ENCODE measurements at regions not wholly inside any gene's neighbourhood (a gene's known extent, or its start where the extent isn't known, plus 50 kb on each side); places are given as distances from the start of the nearest gene placed in this dataset.

GRCh38 chr12:92080911-92081285, 64.7 kb downstream of the BTG1 start:
- H3K27me3 ChIP-seq = no peaks in the 10 kb centered on the region
- WGBS, 4 donors = 88 to 93% (median 89%) methylated on average over 3 of the region's 3 CpGs
- H3K4me3 ChIP-seq = no peak overlapping the region
- no peak for ATAC-seq
- H3K4me1 ChIP-seq = peaks cover 0 to 44% (median 13%) of the 10 kb centered on the region in 12 donors
- H3K9me3 ChIP-seq = no peaks in the 10 kb centered on the region
- no peaks in the 10 kb centered on the region for H3K36me3 ChIP-seq
- DNase-seq = no peak
- H3K27ac ChIP-seq = no peak overlapping the region
- TF ChIP-seq CTCF (IDR thresholded peaks at IDR 0.05) (no peak), POLR2A (IDR thresholded peaks at IDR 0.05) (no peak)
- intact Hi-C loops (cut with DNase I) = loop anchor here in 1 of 10 donors (5.0 kb wide), 1 partner anchor 51 kb away; no protein-coding TSS in a partner anchor

- H3K9me3 ChIP-seq = no peaks in the 10 kb centered on the region
- H3K4me3 ChIP-seq = no peak overlapping the region
- ATAC-seq (no peak), DNase-seq (no peak)
- H3K36me3 ChIP-seq = no peaks in the 10 kb centered on the region
- intact Hi-C loops (cut with DNase I) = loop anchor here in 4 of 10 donors (5.0 to 10.0 kb wide), 3 partner anchors 53 to 94 kb away; no protein-coding TSS in a partner anchor
- H3K27me3 ChIP-seq = no peaks in the 10 kb centered on the region
- TF ChIP-seq POLR2A (IDR thresholded peaks at IDR 0.05) = no peak
- TF ChIP-seq CTCF (IDR thresholded peaks at IDR 0.05) = no peak
- H3K27ac ChIP-seq = no peak overlapping the region
- H3K4me1 ChIP-seq = peaks cover 0 to 58% (median 24%) of the 10 kb centered on the region in 12 donors
Measured at GRCh38 chr12:92079054-92079385, 66.6 kb downstream of the BTG1 start.

DNA sequence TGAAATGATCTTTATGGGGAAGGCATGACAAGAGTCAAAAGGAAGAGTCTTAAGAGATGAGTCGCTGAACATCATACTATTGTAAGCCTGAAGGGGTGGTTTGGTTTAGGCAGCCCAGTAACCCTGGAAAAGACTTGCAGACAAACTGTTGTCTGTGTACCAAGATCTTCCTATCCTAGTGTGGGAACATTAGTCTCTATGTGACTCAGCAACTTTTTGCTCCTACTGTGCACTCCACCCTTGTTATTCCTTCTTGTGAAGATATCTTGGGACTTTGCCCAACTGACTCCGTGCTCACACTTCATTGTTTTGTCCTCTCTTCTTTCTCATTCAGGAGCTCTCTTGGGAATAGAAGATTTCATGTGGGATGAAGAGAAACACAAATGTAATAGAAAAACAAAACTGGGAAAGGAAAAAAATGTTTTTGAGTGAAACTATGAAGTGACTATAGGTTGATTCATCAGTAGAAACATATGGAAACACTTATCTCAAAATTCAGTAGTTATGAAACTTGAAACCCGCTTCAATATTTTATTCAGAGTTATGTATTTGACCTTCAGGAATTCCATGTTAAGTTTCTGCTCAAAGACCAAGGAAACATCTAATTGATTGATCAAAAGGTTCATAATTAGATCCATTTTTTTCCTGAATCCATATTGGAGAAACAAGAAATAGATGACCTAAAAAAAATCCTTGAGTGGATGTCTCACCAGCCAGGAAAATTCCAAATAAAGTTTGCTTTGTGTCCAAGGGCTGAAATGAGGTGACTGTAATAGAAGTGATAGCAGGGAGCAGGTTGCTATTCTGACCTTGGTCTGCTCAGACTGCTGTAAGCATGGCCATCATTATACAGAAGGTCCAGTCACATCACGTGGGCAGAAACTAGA, 67.2 kb downstream of the BTG1 start:
- DNase-seq (no peak), ATAC-seq (peak in 3 of 4 donors; percentile 64 to 82 (median 69))
- Histone ChIP-seq H3K4me3 (no peak overlapping the region), H3K27ac (peak overlapping the region in 3 of 12 donors; percentile 1 to 51 (median 4)), H3K36me3 (no peaks in the 10 kb centered on the region), H3K27me3 (no peaks in the 10 kb centered on the region), H3K4me1 (peaks cover 0 to 58% (median 24%) of the 10 kb centered on the region in 12 donors), H3K9me3 (no peaks in the 10 kb centered on the region)
- 63 to 76% (median 74%) methylated on average over 4 of the region's 4 CpGs for WGBS, 4 donors
- TF ChIP-seq CTCF (IDR thresholded peaks at IDR 0.05) = no peak
- TF ChIP-seq POLR2A (IDR thresholded peaks at IDR 0.05) = no peak
- intact Hi-C loops (cut with DNase I) = loop anchor here in 4 of 10 donors (5.0 to 10.0 kb wide), 3 partner anchors 54 to 94 kb away; no protein-coding TSS in a partner anchor

DNA sequence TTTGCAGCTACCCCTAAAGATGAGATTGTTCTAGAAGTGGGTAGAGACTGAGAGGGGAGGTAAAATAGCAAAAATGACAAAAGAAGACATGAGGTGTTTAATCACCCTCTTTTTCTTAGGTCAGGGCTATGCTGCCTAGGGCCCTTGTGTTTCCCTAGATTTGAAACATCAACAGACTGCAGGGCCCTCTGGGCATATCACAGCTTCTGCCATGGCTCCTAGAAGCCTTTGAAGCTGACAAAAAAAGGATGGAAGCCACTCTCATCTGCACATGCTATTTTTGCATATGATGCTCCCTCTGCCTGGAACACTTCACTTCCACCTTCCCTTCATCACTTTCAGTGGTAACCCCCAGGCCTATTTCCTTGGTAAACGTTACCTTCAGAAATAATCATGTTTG, 68.1 kb downstream of the BTG1 start:
- Histone ChIP-seq H3K27ac (peak overlapping the region in 2 of 12 donors; percentile 1 to 51), H3K4me1 (peaks cover 0 to 58% (median 24%) of the 10 kb centered on the region in 12 donors), H3K4me3 (no peak overlapping the region), H3K9me3 (no peaks in the 10 kb centered on the region), H3K36me3 (no peaks in the 10 kb centered on the region), H3K27me3 (no peaks in the 10 kb centered on the region)
- ATAC-seq (no peak), DNase-seq (no peak)
- intact Hi-C loops (cut with DNase I) = loop anchor here in 4 of 10 donors (5.0 to 10.0 kb wide), 3 partner anchors 55 to 93 kb away; no protein-coding TSS in a partner anchor
- 52 to 60% (median 59%) methylated on average over 1 of the region's 1 CpG for WGBS, 4 donors
- TF ChIP-seq CTCF (IDR thresholded peaks at IDR 0.05) (no peak), POLR2A (IDR thresholded peaks at IDR 0.05) (no peak)

Measured in heart left ventricle (tissue), 16 donors.